HFFc6 (cell line): ENCODE measurements at regions not wholly inside any gene's neighbourhood (a gene's known extent, or its start where the extent isn't known, plus 50 kb on each side); places are given as distances from the start of the nearest gene placed in this dataset.
"Not testable (repeated sequence)": the region's sequence is repeated elsewhere in the genome, so short reads cannot be mapped to it uniquely, and the experiment has no call there.

Source experiments
- DNase-seq: peaks from one replicate; pipeline ENCODE4 v3.0.0-alpha.2; 2018
- H3K27ac Mint-ChIP-seq: 2 replicates; pipeline ENCODE4 v1.8.0; 2020; ENCODE audit warnings: mild to moderate bottlenecking, mixed read lengths
- H3K27me3 Mint-ChIP-seq: 2 replicates; pipeline ENCODE4 v1.8.0; 2021; ENCODE audit warnings: mild to moderate bottlenecking, moderate library complexity, mixed read lengths; ENCODE audit not compliant: insufficient read depth
- H3K36me3 Mint-ChIP-seq: 2 replicates; pipeline ENCODE4 v1.8.0; 2021; ENCODE audit warnings: low read depth, mixed read lengths
- H3K4me1 Mint-ChIP-seq: 2 replicates; pipeline ENCODE4 v1.8.0; 2020; ENCODE audit warnings: low read depth, mixed read lengths
- H3K4me3 Mint-ChIP-seq: 2 replicates; pipeline ENCODE4 v1.8.0; 2020; ENCODE audit warnings: mild to moderate bottlenecking, moderate library complexity, mixed read lengths
- H3K9me3 Mint-ChIP-seq: 2 replicates; pipeline ENCODE4 v1.8.0; 2020; ENCODE audit warnings: mild to moderate bottlenecking, mixed read lengths
- TF ChIP-seq, protein P1 (sequence below): fragments of 200-600 bp; sonication (generic); IDR thresholded peaks from 2 replicates; pipeline ENCODE4 v1.5.0; 2021; ENCODE audit warnings: antibody characterized with exemption, mild to moderate bottlenecking

DNA sequence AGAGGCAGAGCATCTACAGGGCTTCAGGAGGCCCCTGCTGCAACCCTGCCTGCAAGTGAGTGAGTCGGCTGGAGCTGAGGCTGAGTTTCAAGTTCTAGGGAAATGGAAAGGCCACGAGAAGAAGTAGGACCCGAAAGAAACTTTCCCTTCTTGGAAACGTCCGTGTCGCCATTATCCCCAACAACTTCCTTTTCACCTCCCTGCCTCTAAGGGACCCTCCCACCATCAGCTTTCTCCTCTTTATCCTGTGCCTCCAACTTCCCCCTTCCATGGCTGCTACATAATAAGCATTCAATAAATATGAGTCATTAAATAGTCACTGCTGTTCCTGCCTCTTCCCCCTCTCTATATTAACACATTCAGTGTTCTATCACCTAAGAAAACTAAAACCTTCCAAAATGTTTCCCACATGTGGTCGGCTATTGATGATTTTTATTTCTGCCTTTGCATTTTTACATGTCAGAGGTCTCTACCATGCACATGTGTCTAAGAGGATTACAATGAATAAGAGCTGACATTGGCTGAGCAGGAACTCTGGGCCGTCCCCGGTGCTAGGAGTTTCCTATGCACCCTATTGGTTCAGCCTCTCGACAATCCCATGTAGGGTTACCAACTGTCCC, 115.9 kb upstream of the TNRC6C start:
- H3K36me3 Mint-ChIP-seq: no peaks in the 10 kb centered on the region
- TF ChIP-seq, protein P1, sequence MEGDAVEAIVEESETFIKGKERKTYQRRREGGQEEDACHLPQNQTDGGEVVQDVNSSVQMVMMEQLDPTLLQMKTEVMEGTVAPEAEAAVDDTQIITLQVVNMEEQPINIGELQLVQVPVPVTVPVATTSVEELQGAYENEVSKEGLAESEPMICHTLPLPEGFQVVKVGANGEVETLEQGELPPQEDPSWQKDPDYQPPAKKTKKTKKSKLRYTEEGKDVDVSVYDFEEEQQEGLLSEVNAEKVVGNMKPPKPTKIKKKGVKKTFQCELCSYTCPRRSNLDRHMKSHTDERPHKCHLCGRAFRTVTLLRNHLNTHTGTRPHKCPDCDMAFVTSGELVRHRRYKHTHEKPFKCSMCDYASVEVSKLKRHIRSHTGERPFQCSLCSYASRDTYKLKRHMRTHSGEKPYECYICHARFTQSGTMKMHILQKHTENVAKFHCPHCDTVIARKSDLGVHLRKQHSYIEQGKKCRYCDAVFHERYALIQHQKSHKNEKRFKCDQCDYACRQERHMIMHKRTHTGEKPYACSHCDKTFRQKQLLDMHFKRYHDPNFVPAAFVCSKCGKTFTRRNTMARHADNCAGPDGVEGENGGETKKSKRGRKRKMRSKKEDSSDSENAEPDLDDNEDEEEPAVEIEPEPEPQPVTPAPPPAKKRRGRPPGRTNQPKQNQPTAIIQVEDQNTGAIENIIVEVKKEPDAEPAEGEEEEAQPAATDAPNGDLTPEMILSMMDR: no peak
- H3K27me3 Mint-ChIP-seq: peaks cover 23% of the 10 kb centered on the region
- peaks cover 16% of the 10 kb centered on the region for H3K4me1 Mint-ChIP-seq
- no peak overlapping the region for H3K4me3 Mint-ChIP-seq
- no peaks in the 10 kb centered on the region for H3K9me3 Mint-ChIP-seq
- DNase-seq: no peak
- H3K27ac Mint-ChIP-seq: no peak overlapping the region

DNA sequence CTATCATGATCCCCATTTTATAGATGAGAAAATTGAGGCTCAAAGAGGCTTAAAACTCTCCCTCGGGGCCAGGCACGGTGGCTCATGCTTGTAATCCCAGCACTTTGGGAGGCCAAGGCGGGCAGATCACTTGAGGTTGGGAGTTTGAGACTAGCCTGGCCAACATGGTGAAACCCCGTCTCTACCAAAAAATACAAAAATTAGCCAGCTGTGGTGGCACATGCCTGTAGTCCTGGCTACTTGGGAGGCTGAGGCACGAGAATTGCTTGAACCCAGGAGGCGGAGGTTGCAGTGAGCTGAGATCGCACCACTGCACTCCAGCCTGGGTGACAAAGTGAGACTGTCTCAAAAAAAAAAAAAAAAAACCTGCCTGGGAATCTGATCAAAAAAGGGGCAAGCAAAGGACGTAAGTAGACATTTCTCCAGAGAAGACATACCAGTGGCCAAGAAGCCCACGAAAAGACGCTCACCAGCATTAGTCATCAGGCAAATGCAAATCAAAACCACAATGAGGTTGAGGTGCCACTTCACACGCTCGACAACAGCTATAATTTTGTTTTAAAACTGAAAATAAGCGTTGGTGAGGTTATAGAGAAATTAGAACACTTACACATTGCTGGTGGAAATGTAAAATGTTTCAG, 115.1 kb upstream of the TNRC6C start:
- Mint-ChIP-seq H3K27me3 (peaks cover 19% of the 10 kb centered on the region), H3K4me1 (peaks cover 16% of the 10 kb centered on the region)
- DNase-seq, H3K9me3 Mint-ChIP-seq, H3K36me3 Mint-ChIP-seq, H3K27ac Mint-ChIP-seq, H3K4me3 Mint-ChIP-seq: not testable (repeated sequence)

- H3K27ac Mint-ChIP-seq: no peak overlapping the region
- H3K36me3 Mint-ChIP-seq: no peaks in the 10 kb centered on the region
- H3K27me3 Mint-ChIP-seq: peaks cover 14% of the 10 kb centered on the region
- H3K4me1 Mint-ChIP-seq: peaks cover 16% of the 10 kb centered on the region
- DNase-seq: no peak
- no peaks in the 10 kb centered on the region for H3K9me3 Mint-ChIP-seq
- no peak overlapping the region for H3K4me3 Mint-ChIP-seq
- TF ChIP-seq, protein P1: no peak
Observed at GRCh38 chr17:77843896-77844295, 114.6 kb upstream of the TNRC6C start.

DNA sequence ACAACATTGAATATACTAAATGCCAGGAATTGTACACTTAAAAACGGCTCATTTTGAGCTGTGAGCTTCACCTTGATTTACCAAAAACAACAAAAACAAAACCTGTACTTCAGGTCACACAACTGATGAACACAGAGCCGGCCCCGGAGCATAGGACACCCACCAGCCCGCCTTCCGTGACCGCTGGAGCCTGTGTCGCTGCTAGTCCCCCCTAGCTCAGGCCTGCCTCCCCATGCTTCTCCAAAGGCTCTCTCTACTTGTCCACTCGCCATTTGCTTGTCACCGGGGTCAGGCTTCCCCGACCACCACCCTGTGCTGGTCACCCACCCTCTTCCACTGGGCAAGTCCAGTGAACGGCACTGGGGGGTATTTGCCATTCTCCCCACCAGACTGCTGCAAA, 113.8 kb upstream of the TNRC6C start:
- TF ChIP-seq, protein P1: no peak
- DNase-seq: no peak
- H3K9me3 Mint-ChIP-seq: no peaks in the 10 kb centered on the region
- H3K4me1 Mint-ChIP-seq: peaks cover 16% of the 10 kb centered on the region
- H3K27me3 Mint-ChIP-seq: peaks cover 14% of the 10 kb centered on the region
- H3K4me3 Mint-ChIP-seq: no peak overlapping the region
- H3K27ac Mint-ChIP-seq: no peak overlapping the region
- no peaks in the 10 kb centered on the region for H3K36me3 Mint-ChIP-seq

DNA sequence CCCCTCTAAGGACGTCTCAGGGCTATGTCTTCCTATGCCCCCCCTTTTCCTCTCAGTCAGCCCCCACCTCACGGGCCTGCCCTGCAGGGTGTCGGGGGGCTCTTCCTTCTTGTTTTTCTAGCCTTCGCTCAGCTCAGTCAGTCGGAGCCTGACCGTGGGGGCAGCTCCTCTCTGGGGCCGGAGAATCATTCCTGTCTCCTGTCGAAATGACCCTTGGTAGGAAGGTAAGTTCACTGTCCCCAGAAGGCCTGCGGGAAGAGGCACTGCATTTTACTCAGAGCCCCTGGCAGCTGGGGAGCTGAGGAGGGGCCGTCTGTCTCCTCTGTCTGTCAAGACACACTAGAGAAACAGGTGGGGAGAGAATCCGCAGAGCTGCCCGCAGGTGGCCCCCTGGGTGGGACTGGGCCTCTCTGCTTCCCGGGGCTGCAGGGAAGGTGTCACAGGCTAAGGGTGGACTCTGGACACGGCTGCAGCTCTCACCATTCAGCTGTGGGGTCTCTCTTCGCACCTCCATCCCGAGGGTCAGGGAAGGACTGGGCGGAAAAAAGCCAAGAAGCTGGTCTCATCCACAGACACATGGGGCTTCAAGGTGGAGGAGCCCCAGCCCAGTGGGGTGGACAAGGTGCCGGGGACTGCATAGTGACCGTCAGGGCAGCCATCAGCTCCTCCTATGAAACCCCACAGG, 112.8 kb upstream of the TNRC6C start:
- Mint-ChIP-seq H3K27me3 (peaks cover 14% of the 10 kb centered on the region), H3K27ac (no peak overlapping the region), H3K4me1 (peaks cover 16% of the 10 kb centered on the region), H3K9me3 (no peaks in the 10 kb centered on the region), H3K36me3 (no peaks in the 10 kb centered on the region), H3K4me3 (no peak overlapping the region)
- DNase-seq: no peak
- TF ChIP-seq, protein P1: no peak

GRCh38 chr17:77846531-77847085, 111.9 kb upstream of the TNRC6C start:
- DNase-seq: no peak
- no peaks in the 10 kb centered on the region for H3K9me3 Mint-ChIP-seq
- no peak overlapping the region for H3K27ac Mint-ChIP-seq
- no peaks in the 10 kb centered on the region for H3K36me3 Mint-ChIP-seq
- peaks cover 16% of the 10 kb centered on the region for H3K4me1 Mint-ChIP-seq
- H3K4me3 Mint-ChIP-seq: no peak overlapping the region
- TF ChIP-seq, protein P1: no peak
- peaks cover 14% of the 10 kb centered on the region for H3K27me3 Mint-ChIP-seq
